OCI-LY1 (cell line): ENCODE measurements at regions not wholly inside any gene's neighbourhood (a gene's known extent, or its start where the extent isn't known, plus 50 kb on each side); places are given as distances from the start of the nearest gene placed in this dataset.

ENCODE experiments used
- H2AFZ ChIP-seq: fragments of 200-600 bp; sonication (generic), shearing (Covaris generic); 2 replicates; pipeline ENCODE4 v1.6.0; 2014; ENCODE audit warnings: antibody characterized with exemption, mild to moderate bottlenecking, low read length
- H3F3A ChIP-seq: fragments of 200-600 bp; sonication (generic), shearing (Covaris generic); 2 replicates; pipeline ENCODE4 v1.6.0; 2014; ENCODE audit warnings: mild to moderate bottlenecking, antibody characterized with exemption, low read length, moderate library complexity; ENCODE audit not compliant: insufficient read depth
- H3K27ac ChIP-seq: fragments of 200-600 bp; sonication (generic); 2 replicates; pipeline ENCODE4 v1.5.1; 2014; ENCODE audit warnings: low read length, mixed run types, mild to moderate bottlenecking, low read depth; ENCODE audit not compliant: poor library complexity, severe bottlenecking
- H3K27me3 ChIP-seq: fragments of 200-600 bp; sonication (generic); 2 replicates; pipeline ENCODE4 v1.6.0; 2014; ENCODE audit warnings: antibody characterized with exemption, mild to moderate bottlenecking, low read length, moderate library complexity; ENCODE audit not compliant: insufficient read depth
- H3K36me3 ChIP-seq: fragments of 200-600 bp; sonication (generic); 2 replicates; pipeline ENCODE4 v1.6.1; 2014; ENCODE audit warnings: mild to moderate bottlenecking, antibody characterized with exemption, low read length, moderate library complexity, mixed read lengths; ENCODE audit not compliant: insufficient read depth
- H3K4me1 ChIP-seq: fragments of 200-600 bp; sonication (generic); 2 replicates; pipeline ENCODE4 v1.5.1; 2014; ENCODE audit warnings: mild to moderate bottlenecking, low read length, moderate library complexity; ENCODE audit not compliant: insufficient read depth, severe bottlenecking
- H3K4me2 ChIP-seq: fragments of 200-600 bp; sonication (generic), shearing (Covaris generic); 2 replicates; pipeline ENCODE4 v1.6.1; 2014; ENCODE audit warnings: low read length
- H3K4me3 ChIP-seq: fragments of 200-600 bp; sonication (generic); 2 replicates; pipeline ENCODE4 v1.5.1; 2014; ENCODE audit warnings: low read length, low read depth, mild to moderate bottlenecking, mixed read lengths; ENCODE audit not compliant: poor library complexity, severe bottlenecking
- H3K79me2 ChIP-seq: fragments of 200-600 bp; shearing (Covaris generic); 2 replicates; pipeline ENCODE4 v1.6.1; 2016; ENCODE audit warnings: mixed run types, low read length, mixed read lengths; ENCODE audit not compliant: insufficient read depth
- H3K9ac ChIP-seq: fragments of 200-600 bp; sonication (generic), shearing (Covaris generic); 2 replicates; pipeline ENCODE4 v1.6.1; 2014; ENCODE audit warnings: mild to moderate bottlenecking, low read length, mixed read lengths
- H3K9me2 ChIP-seq: fragments of 200-600 bp; sonication (generic), shearing (Covaris generic); 2 replicates; pipeline ENCODE4 v1.6.1; 2014; ENCODE audit warnings: low read depth, mild to moderate bottlenecking, low read length, mixed read lengths
- H3K9me3 ChIP-seq: fragments of 200-600 bp; shearing (Covaris generic); 2 replicates; pipeline ENCODE4 v1.6.1; 2014; ENCODE audit warnings: low read length, mixed read lengths
- H4K20me1 ChIP-seq: fragments of 200-600 bp; sonication (generic), shearing (Covaris generic); 2 replicates; pipeline ENCODE4 v1.6.0; 2016; ENCODE audit warnings: mild to moderate bottlenecking, low read length; ENCODE audit not compliant: insufficient read depth
- CTCF ChIP-seq: fragments of 200-600 bp; sonication (generic), shearing (Covaris generic); IDR thresholded peaks from 2 replicates; pipeline ENCODE4 v1.5.1; 2017; ENCODE audit warnings: mild to moderate bottlenecking, antibody characterized with exemption, low read length, moderate library complexity, mixed read lengths
- EZH2 ChIP-seq: fragments of 200-600 bp; sonication (generic), shearing (Covaris generic); IDR thresholded peaks from 2 replicates; pipeline ENCODE4 v1.8.0; 2017; ENCODE audit warnings: borderline replicate concordance, mixed run types, mild to moderate bottlenecking, antibody characterized with exemption, low read length, moderate library complexity, mixed read lengths

DNA sequence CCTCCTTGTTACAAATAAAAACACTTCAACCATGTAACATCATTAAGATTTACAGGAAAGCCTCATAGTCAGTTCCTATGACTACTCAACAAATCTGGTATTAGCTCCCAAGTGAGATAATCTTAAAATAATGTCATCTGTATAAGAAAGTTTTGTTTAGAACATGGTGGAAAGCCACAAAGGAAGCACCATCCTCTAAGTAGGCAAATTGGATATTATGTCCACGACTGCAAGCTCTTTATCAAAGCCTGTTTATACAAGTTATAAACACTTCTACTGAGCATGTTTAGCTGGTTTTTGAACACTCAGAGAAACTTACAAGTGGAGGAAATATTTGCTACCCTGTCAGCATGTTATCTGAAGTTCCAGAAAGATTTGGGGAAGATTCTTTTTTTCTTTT lies 349.8 kb downstream of the ARL4A start:
- H4K20me1 ChIP-seq = no peaks in the 10 kb centered on the region
- no peaks in the 10 kb centered on the region for H3K79me2 ChIP-seq
- no peaks in the 10 kb centered on the region for H3K9me2 ChIP-seq
- no peak overlapping the region for H2AFZ ChIP-seq
- no peaks in the 10 kb centered on the region for H3K9me3 ChIP-seq
- H3K4me3 ChIP-seq = no peak overlapping the region
- TF ChIP-seq CTCF (no peak), EZH2 (no peak)
- no peak overlapping the region for H3K4me2 ChIP-seq
- no peaks in the 10 kb centered on the region for H3F3A ChIP-seq
- H3K27me3 ChIP-seq = no peaks in the 10 kb centered on the region
- H3K27ac ChIP-seq = no peak overlapping the region
- no peak overlapping the region for H3K9ac ChIP-seq
- no peaks in the 10 kb centered on the region for H3K4me1 ChIP-seq
- no peaks in the 10 kb centered on the region for H3K36me3 ChIP-seq

- no peaks in the 10 kb centered on the region for H4K20me1 ChIP-seq
- no peak overlapping the region for H2AFZ ChIP-seq
- H3K4me3 ChIP-seq = no peak overlapping the region
- H3K27me3 ChIP-seq = no peaks in the 10 kb centered on the region
- H3K9ac ChIP-seq = no peak overlapping the region
- no peak for TF ChIP-seq CTCF
- TF ChIP-seq EZH2 = no peak
- H3K79me2 ChIP-seq = no peaks in the 10 kb centered on the region
- H3K9me2 ChIP-seq = no peaks in the 10 kb centered on the region
- H3K4me2 ChIP-seq = no peak overlapping the region
- no peaks in the 10 kb centered on the region for H3F3A ChIP-seq
- H3K27ac ChIP-seq = no peak overlapping the region
- H3K4me1 ChIP-seq = no peaks in the 10 kb centered on the region
- no peaks in the 10 kb centered on the region for H3K9me3 ChIP-seq
- no peaks in the 10 kb centered on the region for H3K36me3 ChIP-seq
These were observed 354.0 kb downstream of the ARL4A start for GRCh38 chr7:13041368-13041988.

DNA sequence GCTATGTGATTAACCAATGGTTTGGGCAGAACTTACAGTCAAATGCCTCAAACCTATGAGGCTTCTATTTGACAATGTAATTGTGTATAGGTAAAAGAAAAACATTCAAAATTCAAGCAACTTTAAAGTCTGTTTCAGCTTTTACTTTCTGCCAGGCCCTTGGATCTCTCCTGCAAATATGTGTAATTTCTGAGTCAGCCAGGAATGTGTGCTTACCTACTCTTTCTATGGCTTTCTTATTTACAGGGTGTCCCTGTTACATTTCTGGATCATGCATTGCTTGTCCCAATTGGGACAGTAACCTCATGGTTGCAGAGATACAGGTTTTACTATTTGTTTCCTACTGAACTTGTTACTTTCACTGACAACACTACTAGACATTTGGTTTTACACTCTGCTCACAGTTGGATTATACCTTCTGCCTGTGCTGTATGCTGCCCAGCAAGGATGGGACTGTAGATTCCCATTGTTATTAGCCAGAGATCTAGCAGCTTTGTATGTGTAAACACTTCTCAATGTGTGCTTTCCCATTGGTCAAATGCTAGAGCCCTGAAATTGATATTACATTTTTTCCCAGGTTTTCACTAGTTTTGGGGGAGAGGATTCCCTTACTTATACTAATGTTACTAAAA lies 355.3 kb downstream of the ARL4A start:
- Histone ChIP-seq H3K4me3 (no peak overlapping the region), H3K27ac (no peak overlapping the region), H2AFZ (no peak overlapping the region), H3K4me1 (no peaks in the 10 kb centered on the region), H3K4me2 (no peak overlapping the region), H3K9ac (no peak overlapping the region), H3K36me3 (no peaks in the 10 kb centered on the region), H3K79me2 (no peaks in the 10 kb centered on the region), H3K9me3 (no peaks in the 10 kb centered on the region), H3F3A (no peaks in the 10 kb centered on the region), H4K20me1 (no peaks in the 10 kb centered on the region), H3K9me2 (no peaks in the 10 kb centered on the region), H3K27me3 (no peaks in the 10 kb centered on the region)
- TF ChIP-seq EZH2 (no peak), CTCF (no peak)
